Neural cell (in vitro differentiated cells): ENCODE measurements at regions not wholly inside any gene's neighbourhood (a gene's known extent, or its start where the extent isn't known, plus 50 kb on each side); places are given as distances from the start of the nearest gene placed in this dataset.

ENCODE experiments used
- H2AFZ ChIP-seq: fragments of 200-600, 300-800 bp; sonication (generic), shearing (Covaris generic); 2 replicates; pipeline ENCODE4 v1.6.0; 2014; ENCODE audit warnings: low read depth, mild to moderate bottlenecking, antibody characterized with exemption, low read length, moderate library complexity
- H3F3A ChIP-seq: fragments of 200-600 bp; shearing (Covaris generic); 2 replicates; pipeline ENCODE4 v1.6.1; 2016; ENCODE audit warnings: mild to moderate bottlenecking, moderate library complexity, mixed read lengths, antibody characterized with exemption, low read length; ENCODE audit not compliant: insufficient read depth, poor library complexity, severe bottlenecking
- H3K27ac ChIP-seq: fragments of 200-600, 300-800 bp; sonication (generic), shearing (Covaris generic); 2 replicates; pipeline ENCODE4 v1.5.1; 2014; ENCODE audit warnings: mild to moderate bottlenecking, low read length, moderate library complexity
- H3K27me3 ChIP-seq: fragments of 300-800, 200-600 bp; sonication (generic), shearing (Covaris generic); 2 replicates; pipeline ENCODE4 v1.6.0; 2014; ENCODE audit warnings: mild to moderate bottlenecking, low read depth, low read length, moderate library complexity; ENCODE audit not compliant: insufficient read depth
- H3K36me3 ChIP-seq: fragments of 300-800, 200-600 bp; sonication (generic), shearing (Covaris generic); 2 replicates; pipeline ENCODE4 v1.5.1; 2014; ENCODE audit warnings: mild to moderate bottlenecking, antibody characterized with exemption, low read length, moderate library complexity; ENCODE audit not compliant: insufficient read depth
- H3K4me2 ChIP-seq: fragments of 300-800, 200-600 bp; sonication (generic), shearing (Covaris generic); 2 replicates; pipeline ENCODE4 v1.6.0; 2014; ENCODE audit warnings: mild to moderate bottlenecking, low read length
- H3K4me3 ChIP-seq: fragments of 300-800, 200-600 bp; sonication (generic), shearing (Covaris generic); 2 replicates; pipeline ENCODE4 v1.5.1; 2014; ENCODE audit warnings: mild to moderate bottlenecking, low read length, moderate library complexity
- H3K79me2 ChIP-seq: fragments of 200-600 bp; shearing (Covaris generic); replicated peaks from 2 replicates; pipeline ENCODE4 v1.6.0; 2014; ENCODE audit warnings: mild to moderate bottlenecking, low read length, moderate library complexity; ENCODE audit not compliant: insufficient read depth
- H3K9ac ChIP-seq: fragments of 300-800, 200-600 bp; sonication (generic), shearing (Covaris generic); 2 replicates; pipeline ENCODE4 v1.6.1; 2016; ENCODE audit warnings: mild to moderate bottlenecking, low read length, mixed read lengths
- H3K9me2 ChIP-seq: fragments of 200-600 bp; shearing (Covaris generic); 2 replicates; pipeline ENCODE4 v1.6.1; 2016; ENCODE audit warnings: mild to moderate bottlenecking, low read length, mixed read lengths; ENCODE audit not compliant: insufficient read depth
- H3K9me3 ChIP-seq: fragments of 200-600, 300-800 bp; sonication (generic), shearing (Covaris generic); 2 replicates; pipeline ENCODE4 v1.6.1; 2016; ENCODE audit warnings: mild to moderate bottlenecking, mixed run types, low read length, moderate library complexity, mixed read lengths
- H4K20me1 ChIP-seq: fragments of 200-600 bp; shearing (Covaris generic); 2 replicates; pipeline ENCODE4 v1.6.1; 2016; ENCODE audit warnings: mild to moderate bottlenecking, mixed run types; ENCODE audit not compliant: insufficient read depth
- EP300 ChIP-seq: fragments of 450-650 bp; conservative IDR thresholded peaks from 2 replicates; pipeline ENCODE4 v1.6.1; 2014; ENCODE audit warnings: antibody characterized with exemption, mild to moderate bottlenecking, moderate library complexity; ENCODE audit not compliant: poor library complexity, severe bottlenecking
- EZH2 ChIP-seq: fragments of 200-600, 300-800 bp; shearing (Covaris generic), sonication (generic); IDR thresholded peaks from 2 replicates; pipeline ENCODE4 v1.6.1; 2014; ENCODE audit warnings: antibody characterized with exemption, low read length, borderline replicate concordance, mild to moderate bottlenecking; ENCODE audit not compliant: insufficient read depth, poor library complexity, severe bottlenecking
- MXI1 ChIP-seq: fragments of 450-650 bp; conservative IDR thresholded peaks from 2 replicates; pipeline ENCODE4 v1.6.1; 2014; ENCODE audit warnings: antibody characterized with exemption, mild to moderate bottlenecking; ENCODE audit not compliant: poor library complexity, severe bottlenecking
- POLR2AphosphoS5 ChIP-seq: IDR thresholded peaks from 2 replicates; pipeline ENCODE4 v1.6.1; 2012
- RAD21 ChIP-seq: fragments of 450-650 bp; conservative IDR thresholded peaks from 2 replicates; pipeline ENCODE4 v1.6.1; 2014; ENCODE audit warnings: antibody characterized with exemption, mild to moderate bottlenecking, moderate library complexity
- SMC3 ChIP-seq: fragments of 450-650 bp; conservative IDR thresholded peaks from 2 replicates; pipeline ENCODE4 v1.6.1; 2014; ENCODE audit warnings: antibody characterized with exemption, mild to moderate bottlenecking, moderate library complexity; ENCODE audit not compliant: poor library complexity
- TAF1 ChIP-seq: IDR thresholded peaks from 2 replicates; pipeline ENCODE4 v1.6.1; 2012; ENCODE audit warnings: low read depth
- TF ChIP-seq, protein P1 (sequence below): fragments of 450-650 bp; IDR thresholded peaks from 2 replicates; pipeline ENCODE4 v1.5.1; 2014; ENCODE audit warnings: antibody characterized with exemption, mild to moderate bottlenecking, moderate library complexity; ENCODE audit not compliant: poor library complexity, severe bottlenecking
- TF ChIP-seq, protein P2 (sequence below): IDR thresholded peaks from 2 replicates; pipeline ENCODE4 v1.6.1; 2012; ENCODE audit warnings: borderline replicate concordance

DNA sequence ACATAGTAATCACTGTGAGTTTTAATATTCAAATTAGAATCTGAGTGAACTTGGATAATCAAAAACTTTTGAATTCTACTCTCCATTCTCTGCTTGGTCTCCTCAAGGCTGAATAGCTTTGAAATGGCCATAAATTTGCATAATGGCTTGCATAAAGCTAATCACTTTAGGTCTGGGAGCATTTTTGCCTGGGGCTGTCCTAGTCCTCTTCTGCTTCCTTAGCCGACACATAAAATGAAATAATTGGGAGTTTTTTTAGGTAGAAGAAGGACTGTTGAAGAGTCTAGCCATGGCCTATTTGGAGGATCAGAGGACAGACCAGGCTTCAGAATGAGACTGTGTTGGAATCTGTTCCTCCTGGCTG is 91.4 kb upstream of the EEF2KMT start:
- H3K27me3 ChIP-seq = no peaks in the 10 kb centered on the region
- no peak for TF ChIP-seq EP300
- TF ChIP-seq MXI1 = no peak
- TF ChIP-seq POLR2AphosphoS5 = no peak
- TF ChIP-seq, protein P1, sequence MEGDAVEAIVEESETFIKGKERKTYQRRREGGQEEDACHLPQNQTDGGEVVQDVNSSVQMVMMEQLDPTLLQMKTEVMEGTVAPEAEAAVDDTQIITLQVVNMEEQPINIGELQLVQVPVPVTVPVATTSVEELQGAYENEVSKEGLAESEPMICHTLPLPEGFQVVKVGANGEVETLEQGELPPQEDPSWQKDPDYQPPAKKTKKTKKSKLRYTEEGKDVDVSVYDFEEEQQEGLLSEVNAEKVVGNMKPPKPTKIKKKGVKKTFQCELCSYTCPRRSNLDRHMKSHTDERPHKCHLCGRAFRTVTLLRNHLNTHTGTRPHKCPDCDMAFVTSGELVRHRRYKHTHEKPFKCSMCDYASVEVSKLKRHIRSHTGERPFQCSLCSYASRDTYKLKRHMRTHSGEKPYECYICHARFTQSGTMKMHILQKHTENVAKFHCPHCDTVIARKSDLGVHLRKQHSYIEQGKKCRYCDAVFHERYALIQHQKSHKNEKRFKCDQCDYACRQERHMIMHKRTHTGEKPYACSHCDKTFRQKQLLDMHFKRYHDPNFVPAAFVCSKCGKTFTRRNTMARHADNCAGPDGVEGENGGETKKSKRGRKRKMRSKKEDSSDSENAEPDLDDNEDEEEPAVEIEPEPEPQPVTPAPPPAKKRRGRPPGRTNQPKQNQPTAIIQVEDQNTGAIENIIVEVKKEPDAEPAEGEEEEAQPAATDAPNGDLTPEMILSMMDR = no peak
- no peak overlapping the region for H3K4me2 ChIP-seq
- no peaks in the 10 kb centered on the region for H3K9me2 ChIP-seq
- H4K20me1 ChIP-seq = no peaks in the 10 kb centered on the region
- no peaks in the 10 kb centered on the region for H3K79me2 ChIP-seq
- H3K4me3 ChIP-seq = no peak overlapping the region
- no peak overlapping the region for H2AFZ ChIP-seq
- no peak overlapping the region for H3K9ac ChIP-seq
- no peak overlapping the region for H3K27ac ChIP-seq
- H3K36me3 ChIP-seq = no peaks in the 10 kb centered on the region
- H3K9me3 ChIP-seq = no peaks in the 10 kb centered on the region
- H3F3A ChIP-seq = no peaks in the 10 kb centered on the region

DNA sequence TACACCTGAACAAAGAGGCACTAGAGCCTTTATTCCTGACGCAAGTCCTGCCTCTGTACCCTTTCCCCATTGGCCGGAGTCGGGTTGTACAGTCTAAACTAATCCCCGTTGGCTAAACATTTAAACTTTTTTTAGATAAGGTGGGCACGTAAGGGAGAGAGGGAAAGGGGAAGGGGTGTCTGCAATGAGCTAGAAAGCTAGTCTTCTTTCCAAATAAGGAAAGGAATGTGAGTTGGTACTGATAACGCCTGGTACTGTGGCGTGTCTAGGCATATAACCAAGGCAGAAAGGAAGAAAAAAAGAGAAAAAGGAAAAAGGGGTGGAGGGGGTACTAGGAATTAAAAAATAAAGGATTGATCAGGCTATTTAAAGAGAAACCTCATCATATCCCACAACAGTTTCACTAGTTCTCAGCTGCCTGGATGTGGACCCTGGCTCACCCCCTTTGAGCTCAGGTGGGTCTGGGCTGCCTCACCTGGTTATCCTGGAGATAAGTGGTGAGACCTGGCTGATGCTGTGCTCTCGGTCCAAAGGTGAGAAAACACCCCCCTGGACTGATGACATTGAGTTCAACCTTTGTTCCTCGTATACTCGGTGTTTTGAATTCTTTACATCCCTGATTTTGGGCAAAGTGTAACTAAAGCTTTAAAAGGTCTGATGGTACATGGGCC is 90.9 kb upstream of the EEF2KMT start:
- no peaks in the 10 kb centered on the region for H4K20me1 ChIP-seq
- no peaks in the 10 kb centered on the region for H3K9me3 ChIP-seq
- H3K9me2 ChIP-seq = no peaks in the 10 kb centered on the region
- no peaks in the 10 kb centered on the region for H3F3A ChIP-seq
- TF ChIP-seq, protein P2, sequence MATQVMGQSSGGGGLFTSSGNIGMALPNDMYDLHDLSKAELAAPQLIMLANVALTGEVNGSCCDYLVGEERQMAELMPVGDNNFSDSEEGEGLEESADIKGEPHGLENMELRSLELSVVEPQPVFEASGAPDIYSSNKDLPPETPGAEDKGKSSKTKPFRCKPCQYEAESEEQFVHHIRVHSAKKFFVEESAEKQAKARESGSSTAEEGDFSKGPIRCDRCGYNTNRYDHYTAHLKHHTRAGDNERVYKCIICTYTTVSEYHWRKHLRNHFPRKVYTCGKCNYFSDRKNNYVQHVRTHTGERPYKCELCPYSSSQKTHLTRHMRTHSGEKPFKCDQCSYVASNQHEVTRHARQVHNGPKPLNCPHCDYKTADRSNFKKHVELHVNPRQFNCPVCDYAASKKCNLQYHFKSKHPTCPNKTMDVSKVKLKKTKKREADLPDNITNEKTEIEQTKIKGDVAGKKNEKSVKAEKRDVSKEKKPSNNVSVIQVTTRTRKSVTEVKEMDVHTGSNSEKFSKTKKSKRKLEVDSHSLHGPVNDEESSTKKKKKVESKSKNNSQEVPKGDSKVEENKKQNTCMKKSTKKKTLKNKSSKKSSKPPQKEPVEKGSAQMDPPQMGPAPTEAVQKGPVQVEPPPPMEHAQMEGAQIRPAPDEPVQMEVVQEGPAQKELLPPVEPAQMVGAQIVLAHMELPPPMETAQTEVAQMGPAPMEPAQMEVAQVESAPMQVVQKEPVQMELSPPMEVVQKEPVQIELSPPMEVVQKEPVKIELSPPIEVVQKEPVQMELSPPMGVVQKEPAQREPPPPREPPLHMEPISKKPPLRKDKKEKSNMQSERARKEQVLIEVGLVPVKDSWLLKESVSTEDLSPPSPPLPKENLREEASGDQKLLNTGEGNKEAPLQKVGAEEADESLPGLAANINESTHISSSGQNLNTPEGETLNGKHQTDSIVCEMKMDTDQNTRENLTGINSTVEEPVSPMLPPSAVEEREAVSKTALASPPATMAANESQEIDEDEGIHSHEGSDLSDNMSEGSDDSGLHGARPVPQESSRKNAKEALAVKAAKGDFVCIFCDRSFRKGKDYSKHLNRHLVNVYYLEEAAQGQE = no peak
- no peak for TF ChIP-seq EP300
- no peak for TF ChIP-seq EZH2
- no peak for TF ChIP-seq POLR2AphosphoS5
- TF ChIP-seq TAF1 = no peak
- TF ChIP-seq SMC3 = no peak
- TF ChIP-seq, protein P1 = no peak
- TF ChIP-seq RAD21 = no peak
- no peak for TF ChIP-seq MXI1
- no peak overlapping the region for H3K4me3 ChIP-seq
- H3K9ac ChIP-seq = no peak overlapping the region
- no peak overlapping the region for H3K4me2 ChIP-seq
- H3K36me3 ChIP-seq = no peaks in the 10 kb centered on the region
- H3K27me3 ChIP-seq = no peaks in the 10 kb centered on the region
- H3K79me2 ChIP-seq = no peaks in the 10 kb centered on the region
- H2AFZ ChIP-seq = no peak overlapping the region
- H3K27ac ChIP-seq = no peak overlapping the region
